Renal cortical epithelial cell (primary cell): ENCODE measurements at regions not wholly inside any gene's neighbourhood (a gene's known extent, or its start where the extent isn't known, plus 50 kb on each side); places are given as distances from the start of the nearest gene placed in this dataset.

Experiments used
- DNase-seq: peaks from one replicate; pipeline ENCODE4 v3.0.0-alpha.2; 2011; ENCODE audit warnings: low read depth

DNA sequence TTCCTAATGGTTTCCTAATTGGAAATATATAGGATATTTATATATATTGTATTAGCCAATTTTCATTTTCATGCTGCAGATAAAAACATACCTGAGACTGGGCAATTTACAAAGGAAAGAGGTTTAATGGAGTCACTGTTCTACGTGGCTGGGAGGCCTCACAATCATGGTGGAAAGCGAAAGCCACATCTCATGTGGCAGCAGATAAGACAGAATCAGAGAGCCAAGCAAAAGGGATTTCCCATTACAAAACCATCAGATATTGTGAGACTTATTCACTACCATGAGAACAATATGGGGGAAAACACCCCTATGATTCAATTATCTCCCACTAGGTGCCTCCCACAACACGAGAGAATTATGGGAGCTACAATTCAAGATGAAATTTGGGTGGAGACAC lies 242.5 kb upstream of the NETO1 start:
- DNase-seq: no peak

DNA sequence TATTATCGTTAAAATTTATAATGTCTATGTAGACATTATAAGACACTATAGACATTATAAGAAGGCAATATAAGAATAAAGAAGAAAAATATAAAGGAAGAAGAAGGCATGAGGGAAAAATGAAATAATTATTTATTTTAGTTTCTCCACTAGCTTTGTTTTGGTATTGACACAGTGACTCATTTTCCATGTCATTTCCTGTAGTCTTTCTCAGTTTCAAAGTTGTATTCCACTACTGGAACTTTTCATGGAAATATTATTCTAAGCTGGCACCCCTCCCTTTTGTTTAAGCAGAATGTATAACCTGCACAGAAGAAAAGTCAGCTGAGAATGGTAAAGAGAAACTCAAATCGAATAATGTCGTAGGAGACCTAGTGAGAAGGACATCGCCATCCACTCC lies 234.2 kb upstream of the NETO1 start:
- no peak for DNase-seq

DNA sequence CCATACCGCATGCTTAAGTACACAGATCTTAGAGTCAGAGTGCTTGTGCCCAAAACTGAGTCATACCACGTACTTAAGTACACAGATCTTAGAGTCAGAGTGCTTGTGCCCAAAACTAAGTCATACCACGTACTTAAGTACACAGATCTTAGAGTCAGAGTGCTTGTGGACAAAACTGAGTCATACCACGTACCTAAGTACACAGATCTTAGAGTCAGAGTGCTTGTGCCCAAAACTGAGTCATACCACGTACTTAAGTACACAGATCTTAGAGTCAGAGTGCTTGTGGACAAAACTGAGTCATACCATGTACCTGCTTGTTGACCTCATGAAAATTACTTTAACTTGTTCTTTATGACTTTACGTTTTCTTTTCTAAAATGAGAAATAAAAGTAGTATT lies 233.7 kb upstream of the NETO1 start:
- DNase-seq: peak; percentile 24

DNA sequence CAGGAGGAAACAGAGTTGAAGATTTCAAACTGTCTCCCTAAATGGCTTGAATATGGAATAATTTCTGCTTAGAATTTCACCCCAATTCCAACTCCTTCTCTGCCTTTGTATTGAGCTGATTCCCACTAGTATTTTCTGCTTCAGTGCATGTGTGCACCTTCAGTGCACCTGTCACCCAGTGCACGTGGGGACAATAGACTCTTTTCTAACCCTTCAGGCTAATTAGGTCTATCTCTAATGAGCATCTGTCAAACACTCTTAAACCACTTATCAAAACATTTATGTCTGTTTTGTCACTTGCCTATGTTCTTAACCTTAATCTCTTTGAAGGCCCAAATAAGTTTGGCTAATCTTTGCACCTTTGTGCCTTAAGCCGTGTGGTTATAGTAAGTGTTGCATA lies 232.0 kb upstream of the NETO1 start:
- DNase-seq: no peak

DNA sequence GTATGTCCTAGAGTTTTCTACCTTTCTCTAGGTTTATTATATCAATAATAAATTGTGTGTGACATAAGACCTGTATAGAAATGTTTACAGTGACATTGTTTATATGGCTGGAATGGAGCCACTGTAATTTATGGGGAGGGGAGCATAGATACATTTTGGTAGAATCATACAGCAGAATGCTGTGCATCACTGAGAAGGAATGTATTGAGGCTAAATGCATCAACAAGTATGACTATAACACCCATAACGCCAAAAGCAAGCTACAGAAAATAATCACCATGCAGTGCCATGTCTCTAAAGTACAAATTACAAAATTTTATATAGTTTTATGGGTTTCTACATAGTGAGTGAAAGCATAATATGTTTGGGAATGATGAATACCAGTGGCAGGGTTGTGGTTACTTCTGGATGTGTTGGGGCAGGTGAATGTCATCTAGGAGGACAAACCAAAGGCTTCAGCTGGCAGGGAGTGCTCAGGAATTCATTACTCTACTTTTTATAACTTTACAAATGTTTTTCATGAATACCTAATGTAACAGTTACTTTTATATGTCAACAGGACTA lies 226.0 kb upstream of the NETO1 start:
- no peak for DNase-seq

DNA sequence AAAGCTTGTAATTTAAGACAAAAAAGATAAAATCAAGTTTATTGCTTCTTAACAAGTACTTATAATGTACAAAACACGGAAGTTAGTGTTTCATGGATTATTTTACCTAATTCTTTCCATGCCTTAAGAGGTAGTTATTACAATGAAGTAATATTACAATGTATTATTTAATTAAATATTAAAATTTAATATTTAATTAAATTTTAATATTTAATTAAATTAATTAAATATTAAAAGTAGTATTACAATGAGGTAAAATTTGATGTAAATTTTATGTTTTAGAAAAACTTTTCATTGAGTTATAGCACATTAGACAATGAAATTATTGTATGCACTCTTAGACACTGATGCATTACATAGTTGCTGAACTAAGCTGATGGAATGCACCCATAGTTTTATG lies 220.7 kb upstream of the NETO1 start:
- no peak for DNase-seq

DNA sequence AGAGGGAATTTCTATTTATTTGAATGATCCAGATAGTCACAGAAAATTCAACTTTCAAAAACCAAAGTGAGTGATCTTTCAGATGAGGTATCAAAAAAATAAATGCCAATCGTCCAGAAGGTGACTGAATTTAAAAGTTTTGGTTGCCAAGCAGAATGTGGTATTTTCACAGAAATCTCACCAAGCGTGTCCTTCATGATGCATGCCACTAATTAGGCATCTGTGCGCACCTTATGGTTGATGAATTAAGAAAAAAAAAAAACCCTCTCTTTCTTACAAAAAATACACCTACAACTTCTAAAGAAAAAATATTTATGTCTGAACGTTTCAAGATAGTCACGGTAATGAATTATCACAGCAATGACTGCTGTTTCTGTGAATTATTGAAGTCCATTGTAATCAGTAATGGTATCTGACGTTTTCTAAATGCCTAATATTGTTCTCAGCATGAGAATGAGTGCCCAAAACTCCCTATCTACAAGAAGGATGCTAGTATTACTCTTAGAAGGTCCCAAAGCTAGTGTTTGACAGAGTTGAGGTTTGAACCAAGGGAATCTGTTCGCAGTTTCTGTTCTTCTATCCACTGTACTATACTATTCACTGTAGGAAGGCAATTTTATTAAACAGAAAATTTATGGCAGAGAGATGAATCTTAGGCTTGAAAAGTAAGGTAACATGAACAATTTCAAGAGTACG lies 219.6 kb upstream of the NETO1 start:
- no peak for DNase-seq

DNA sequence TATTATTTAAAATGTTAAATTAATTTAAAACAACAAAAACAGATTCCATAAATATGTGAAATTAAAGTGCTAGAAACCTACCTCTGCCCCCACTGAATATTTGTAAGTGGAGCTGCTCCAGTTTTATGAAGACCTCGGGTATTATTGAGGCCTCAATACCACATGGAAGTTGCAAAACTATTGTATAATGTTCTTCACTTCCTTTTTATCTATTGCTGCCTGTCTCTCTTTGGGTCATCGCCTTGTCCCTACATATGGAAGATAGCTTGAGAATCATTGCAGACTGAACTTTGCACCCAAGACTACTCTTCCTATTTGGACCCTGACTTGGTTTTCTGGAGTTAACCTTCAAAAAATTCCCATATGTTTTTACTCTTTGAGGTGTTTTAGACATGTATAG lies 212.1 kb upstream of the NETO1 start:
- DNase-seq: no peak

DNA sequence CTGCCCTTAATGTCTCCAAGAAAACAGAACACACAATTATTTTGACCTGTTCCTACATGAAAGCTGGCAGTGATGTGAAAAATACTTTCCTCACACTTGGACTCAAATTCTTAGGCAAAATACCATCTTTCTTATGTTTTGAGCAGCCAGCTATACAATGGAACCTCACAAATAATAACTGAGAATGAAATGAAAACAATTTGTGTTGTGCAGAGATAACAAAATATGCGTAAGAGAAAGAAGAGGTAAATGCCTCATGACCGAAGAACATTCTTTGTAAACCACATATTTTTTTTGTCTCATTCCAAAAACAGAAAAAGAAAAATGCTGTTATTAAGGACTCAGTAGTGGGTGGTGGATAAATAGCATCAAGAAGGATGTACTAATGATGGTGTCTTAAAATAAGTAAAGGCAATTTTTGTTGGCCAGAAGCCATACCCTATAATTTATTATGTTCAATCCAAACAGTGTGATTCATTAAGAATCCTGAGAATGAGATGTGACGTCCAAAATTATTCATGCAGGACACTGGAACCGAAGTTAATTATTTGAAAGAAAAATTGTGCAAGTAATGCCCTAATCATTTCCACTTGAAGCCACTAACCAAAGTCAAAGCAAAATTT lies 193.0 kb upstream of the NETO1 start:
- peak; percentile 97 for DNase-seq

DNA sequence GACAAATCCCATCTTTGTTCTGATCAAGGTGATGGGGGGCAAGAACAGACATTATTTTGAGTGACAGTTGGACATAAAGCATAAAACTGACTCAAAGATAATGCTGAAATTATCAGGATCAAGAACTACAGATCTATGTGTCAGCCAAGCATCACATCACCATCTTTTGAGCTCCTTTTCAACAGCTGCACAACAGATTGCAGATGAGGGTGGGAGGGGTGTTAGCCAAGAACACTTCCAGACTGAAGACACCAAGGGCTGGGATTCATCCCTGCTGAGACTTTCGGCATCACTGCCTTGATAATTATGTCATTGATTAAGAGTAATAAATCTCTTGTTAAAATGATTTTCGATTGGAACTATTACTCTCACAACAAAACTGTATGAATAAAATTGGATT lies 191.5 kb upstream of the NETO1 start:
- no peak for DNase-seq

DNA sequence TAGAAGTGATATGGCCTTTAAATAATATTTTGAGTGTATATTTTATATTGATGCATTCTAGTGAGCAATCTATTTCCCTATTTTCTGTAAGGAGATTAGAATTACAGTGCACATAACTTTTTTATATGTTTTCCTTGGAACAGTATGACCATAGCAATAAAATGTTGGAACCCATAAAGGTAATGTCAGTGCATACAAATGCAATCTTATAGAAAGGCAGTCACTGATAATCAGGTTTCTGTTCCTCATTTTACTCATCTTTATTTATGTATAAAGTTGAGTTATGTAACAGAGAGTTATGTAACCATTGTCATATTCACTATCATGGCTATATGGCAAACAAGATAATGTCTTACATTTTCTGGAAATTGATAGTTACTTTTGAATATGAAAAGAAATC lies 179.9 kb upstream of the NETO1 start:
- no peak for DNase-seq

DNA sequence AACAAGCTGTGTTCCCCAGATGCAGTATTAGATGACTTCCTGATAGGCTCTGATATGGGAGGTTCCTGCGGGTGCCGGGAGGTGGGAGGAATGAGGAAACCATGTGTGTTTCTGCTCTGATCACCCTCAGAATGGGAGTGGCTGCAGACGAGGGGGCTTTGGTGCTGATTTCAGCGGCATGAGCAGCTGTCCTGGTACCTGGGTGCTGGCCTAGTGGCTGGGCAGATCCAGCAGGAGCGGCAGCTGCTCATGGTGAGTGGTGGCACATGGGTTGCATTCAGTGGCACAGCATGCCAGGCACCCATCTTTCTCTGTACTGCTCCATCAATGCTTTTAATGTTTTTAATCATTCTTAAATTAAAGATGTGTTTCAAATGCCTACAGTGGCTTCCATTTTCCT lies 177.2 kb upstream of the NETO1 start:
- no peak for DNase-seq

DNA sequence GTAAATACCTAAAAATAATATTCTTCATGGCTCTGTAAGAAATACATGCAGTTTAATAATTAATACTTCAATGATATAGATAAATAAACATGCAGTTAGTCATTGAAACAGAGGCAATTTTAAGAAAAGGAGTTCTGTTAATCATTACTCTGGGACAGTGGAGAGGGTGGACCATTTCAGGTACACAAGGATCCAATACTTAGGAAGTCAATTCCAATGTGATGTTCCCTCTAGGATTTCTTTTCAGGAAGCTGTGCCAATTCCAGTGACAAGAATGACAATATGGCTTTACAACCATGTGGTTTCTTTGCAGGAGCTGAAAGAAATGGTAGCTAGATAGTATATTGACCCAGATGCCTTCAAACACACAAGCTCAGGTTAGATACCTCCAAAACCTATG lies 175.8 kb upstream of the NETO1 start:
- peak; percentile 37 for DNase-seq

DNA sequence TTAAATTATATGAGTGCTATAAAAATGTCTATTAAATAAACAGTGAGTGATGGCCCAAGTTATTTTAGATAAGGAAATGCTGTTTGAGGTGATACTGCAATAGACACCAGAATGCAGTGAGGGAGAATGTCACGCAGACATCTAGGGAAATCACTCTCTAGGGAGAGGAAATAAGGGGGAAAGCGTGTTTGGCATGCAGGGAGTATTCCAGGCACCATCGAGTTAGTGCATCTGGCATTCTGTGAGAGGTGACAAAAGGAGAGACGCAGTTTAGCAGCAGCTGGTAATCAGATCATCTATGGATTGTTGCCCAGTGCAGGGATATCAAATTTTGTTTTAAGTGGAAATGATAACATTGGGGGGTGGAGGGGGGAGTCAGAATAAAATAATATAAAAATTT lies 175.4 kb upstream of the NETO1 start:
- DNase-seq: no peak

DNA sequence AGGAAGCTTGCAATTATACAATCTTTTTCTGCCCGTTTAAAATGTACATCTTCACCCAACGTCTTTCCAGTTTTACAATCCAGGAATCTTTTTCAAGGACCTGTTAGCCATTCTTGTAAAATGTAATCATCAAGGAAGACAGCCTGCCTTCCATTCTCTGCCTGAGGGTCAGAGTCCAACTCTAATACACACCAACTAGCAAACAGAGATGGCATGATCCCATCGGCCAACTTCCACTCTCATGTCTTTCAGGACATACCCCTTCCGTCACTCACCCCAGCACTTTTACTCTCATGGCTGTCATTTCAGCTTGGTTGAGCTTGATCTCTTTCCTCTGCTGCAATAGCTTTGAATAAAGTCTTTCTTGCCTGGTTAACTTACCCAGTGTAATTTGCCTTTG lies 172.5 kb upstream of the NETO1 start:
- peak; percentile 28 for DNase-seq

DNA sequence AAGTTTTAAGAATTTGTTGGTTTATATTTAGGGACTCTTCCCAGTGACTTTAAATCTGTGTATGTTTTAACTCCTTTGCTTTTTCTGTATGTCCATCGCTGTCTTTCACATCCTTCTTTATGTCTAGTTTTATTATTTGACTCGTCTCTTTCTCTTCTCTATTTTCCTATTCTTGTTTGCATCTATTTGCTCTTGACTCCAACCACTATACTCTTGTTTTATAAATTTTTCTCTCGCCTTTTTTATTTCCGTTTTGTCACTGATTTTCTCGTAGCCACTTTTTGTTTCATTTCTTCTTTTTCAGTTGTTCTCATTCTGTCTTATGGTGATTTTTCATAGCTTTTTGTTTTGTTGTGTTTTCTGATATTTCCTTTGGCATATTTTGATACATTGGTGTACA lies 170.5 kb upstream of the NETO1 start:
- DNase-seq: no peak

DNA sequence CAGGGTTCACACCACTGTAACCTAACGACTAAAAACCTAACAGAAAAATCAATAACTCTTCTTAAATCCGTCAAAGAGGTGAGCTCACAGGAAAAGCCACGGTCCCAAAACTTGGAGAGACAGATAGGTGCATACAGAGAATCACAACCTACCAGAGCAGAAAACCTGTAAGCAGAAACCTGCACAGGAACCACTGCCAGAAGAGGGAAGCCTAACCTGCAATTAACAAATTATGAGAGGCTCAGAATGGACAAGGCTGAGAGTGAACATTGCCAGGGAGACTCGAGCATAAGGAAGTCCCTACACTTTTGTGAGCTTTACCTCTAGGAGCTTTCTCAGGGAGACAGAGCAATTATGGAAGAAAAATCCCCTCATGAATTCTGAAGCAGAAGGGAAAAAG lies 156.2 kb upstream of the NETO1 start:
- DNase-seq: peak; percentile 23

DNA sequence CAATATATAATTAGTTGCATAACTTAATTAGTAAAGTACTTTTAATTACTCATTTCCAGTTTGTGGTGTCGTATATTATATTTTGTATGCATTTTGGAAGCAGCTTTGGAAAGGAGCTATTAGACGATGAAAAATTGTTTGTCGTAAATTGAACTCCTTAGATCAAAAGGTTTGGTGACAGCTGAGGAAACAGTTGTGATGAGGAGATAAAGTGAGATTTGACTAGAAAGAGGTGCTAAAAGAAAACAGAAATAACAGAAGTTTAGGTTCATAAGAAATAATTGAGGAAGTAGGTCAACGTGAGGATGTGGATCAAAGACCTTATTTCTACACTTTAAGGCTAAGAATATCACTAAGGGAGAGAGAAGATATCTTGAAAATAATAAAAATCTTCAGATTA lies 141.9 kb upstream of the NETO1 start:
- DNase-seq: no peak

DNA sequence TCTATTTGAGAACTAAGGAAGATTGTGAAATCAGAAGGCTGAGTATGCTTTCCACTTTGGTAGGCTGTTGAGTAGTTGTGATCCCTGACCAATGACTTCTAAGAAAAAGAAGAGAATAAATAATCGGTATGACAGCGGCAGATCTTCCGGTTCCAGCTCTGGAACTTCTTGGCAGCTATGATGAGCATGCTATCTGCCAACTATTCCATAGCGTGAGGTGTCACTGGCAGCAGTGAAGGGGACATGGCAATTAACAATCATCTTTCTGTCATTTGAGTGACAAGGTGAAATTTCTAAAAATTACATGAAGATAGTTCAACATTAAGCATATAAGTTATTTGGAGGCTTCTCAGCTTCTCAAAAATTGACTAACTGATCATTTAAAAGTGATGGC lies 140.1 kb upstream of the NETO1 start:
- no peak for DNase-seq

DNA sequence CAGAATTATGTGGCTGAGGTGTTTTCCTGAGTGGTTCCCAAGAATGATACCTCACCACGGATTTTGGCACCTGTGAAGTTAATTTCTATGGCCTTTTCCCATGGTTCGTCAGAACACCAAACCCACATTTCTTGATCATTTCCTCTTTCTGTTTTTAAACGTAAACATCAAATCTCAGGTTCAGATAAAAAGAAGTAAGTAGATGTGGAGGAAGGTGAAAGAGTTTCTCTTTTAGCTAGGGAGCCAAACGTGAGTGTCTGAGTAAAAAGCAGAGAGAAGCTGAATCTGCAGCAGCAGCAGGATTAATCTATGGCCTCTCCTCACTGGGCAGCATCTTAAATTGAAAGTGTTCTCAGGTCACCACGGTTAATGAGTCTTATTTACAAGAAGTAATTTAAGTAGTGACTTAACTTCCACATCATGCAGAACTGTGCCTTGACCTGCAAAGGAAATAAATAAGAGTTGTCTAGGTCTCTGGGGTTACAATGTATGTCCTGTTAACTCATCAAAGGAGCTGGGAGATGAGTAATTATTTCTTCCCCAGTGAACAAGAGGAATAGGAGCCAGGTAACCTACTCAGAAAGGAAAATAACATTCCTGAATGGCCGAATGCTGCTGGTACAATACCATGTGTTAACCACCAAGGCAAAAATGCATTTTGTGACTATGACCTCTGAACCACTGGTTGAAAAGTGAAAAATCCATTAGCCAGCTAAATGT lies 139.6 kb upstream of the NETO1 start:
- DNase-seq: peak; percentile 98

DNA sequence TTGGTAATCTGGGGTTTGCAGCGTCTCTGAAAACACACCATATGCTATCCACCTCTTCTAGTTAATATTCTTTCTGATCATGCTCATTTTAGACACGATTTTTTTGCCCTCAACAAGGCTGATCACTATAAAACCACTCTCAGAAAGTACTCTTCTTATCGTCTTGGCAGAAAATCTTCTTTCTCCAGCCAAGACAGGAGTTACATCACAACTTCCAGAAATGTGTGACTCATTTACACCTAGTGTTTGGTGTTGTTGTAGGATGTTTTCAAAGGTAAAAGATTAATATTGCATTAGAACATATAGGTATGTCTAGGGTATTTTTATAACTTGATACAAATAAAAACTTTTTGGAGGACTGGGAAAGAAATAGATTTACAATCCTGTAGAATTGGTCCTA lies 138.5 kb upstream of the NETO1 start:
- peak; percentile 80 for DNase-seq

DNA sequence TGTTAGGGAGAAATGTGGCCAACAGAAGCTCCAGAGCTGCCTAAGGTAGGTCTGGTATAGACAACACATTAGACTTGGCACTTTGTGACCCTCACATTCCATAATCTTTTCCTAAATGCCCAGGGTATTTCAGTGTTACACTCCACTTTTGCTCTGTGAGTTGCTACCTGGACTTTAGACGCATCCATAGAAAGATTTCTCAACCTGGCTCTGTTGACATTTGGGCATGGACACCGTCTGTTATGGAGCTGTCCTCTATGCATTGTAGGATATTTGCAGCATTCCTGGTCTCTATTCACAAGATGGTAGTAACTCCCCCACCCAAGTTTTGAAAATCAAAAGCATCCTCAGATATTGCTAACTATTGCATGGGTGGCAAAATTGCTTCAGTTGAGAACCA lies 136.5 kb upstream of the NETO1 start:
- no peak for DNase-seq

DNA sequence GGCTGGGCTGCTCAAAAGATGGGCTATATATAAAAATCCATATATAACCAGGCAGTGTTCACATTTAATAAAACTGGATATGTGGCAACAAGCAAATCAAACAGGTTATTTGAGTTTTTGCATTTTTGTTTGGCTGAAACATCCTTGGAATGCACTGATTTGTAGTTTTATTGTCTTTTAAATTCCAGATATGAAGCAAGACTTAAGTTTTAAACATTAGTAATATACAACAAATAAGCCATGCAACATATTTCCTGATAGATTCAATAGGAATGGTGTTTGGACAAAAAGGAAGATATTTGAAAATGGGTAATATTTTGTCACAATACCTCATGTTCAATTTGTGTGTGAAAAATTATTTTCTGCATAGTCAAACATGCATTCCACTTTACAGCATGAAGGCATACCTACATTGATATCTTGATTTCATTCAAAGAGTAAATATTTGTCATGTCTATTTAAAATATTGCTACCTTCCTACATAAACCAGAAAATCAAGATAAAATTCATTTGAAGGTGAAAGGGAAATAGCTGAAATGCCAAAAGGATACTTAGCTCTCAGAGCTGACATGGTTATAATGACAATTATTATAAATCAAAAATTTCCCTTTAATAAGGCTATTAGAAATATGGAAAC lies 132.3 kb upstream of the NETO1 start:
- DNase-seq: peak; percentile 7
